A549 (cell line): ENCODE measurements at regions not wholly inside any gene's neighbourhood (a gene's known extent, or its start where the extent isn't known, plus 50 kb on each side); places are given as distances from the start of the nearest gene placed in this dataset.

Source experiments
- ATAC-seq, 2 experiments: fragments of 200-7000 bp in 1 of 2; fragments of >200 bp in 1 of 2; cut with Nextera tagmentation in 1 of 2; cut with Tn5 transposase in 1 of 2; 3 replicates each; pipeline versions ENCODE4 v1.8.0 to v1.9.1; 2018 to 2020; ENCODE audit warnings: mild to moderate bottlenecking in 1 of 2, moderate library complexity in 1 of 2
- CTCF ChIA-PET: fragments of 300-600 bp; sonication (Branson Sonifier 250); formaldehyde crosslinking; extraction: SDS; loops from one replicate; lab custom pipeline; 2021; ENCODE audit warnings: antibody characterized with exemption, inconsistent platforms; lab: Yijun Ruan, JAX
- POLR2A ChIA-PET: fragments of 350-600 bp; formaldehyde crosslinking; extraction: SDS; loops from one replicate; lab custom pipeline; 2021; ENCODE audit warnings: antibody characterized with exemption, inconsistent platforms; lab: Yijun Ruan, JAX
- DNase-seq, 2 experiments: peaks; one replicate each; pipeline versions ENCODE4 v3.0.0 to v3.0.0-alpha.2; 2011 to 2016; ENCODE audit warnings: low read depth in 1 of 2, low spot score in 1 of 2
- FAIRE-seq: peaks from 2 replicates; lab custom pipeline; 2011; peaks lifted over from hg19 to GRCh38; lab: Jason Lieb, UNC
- H3K27ac ChIP-seq, 2 experiments: fragments of >200 bp; sonication (Bioruptor Twin); formaldehyde crosslinking; 3 replicates each; pipeline ENCODE4 v1.5.1; 2016 to 2017
- H3K4me1 ChIP-seq: fragments of >200 bp; sonication (Bioruptor Twin); formaldehyde crosslinking; 3 replicates; pipeline ENCODE4 v1.6.1; 2016
- H3K4me2 ChIP-seq: fragments of >200 bp; sonication (Bioruptor Twin); formaldehyde crosslinking; 3 replicates; pipeline ENCODE4 v1.6.1; 2016
- H3K4me3 ChIP-seq: fragments of >200 bp; sonication (Bioruptor Twin); formaldehyde crosslinking; 3 replicates; pipeline ENCODE4 v1.5.1; 2016
- H3K9me3 ChIP-seq: fragments of >200 bp; sonication (Bioruptor Twin); formaldehyde crosslinking; 3 replicates; pipeline ENCODE4 v1.6.1; 2016
- CBX2 ChIP-seq: fragments of 200-600 bp; sonication (generic); IDR thresholded peaks from 2 replicates; pipeline ENCODE4 v1.6.1; 2016; ENCODE audit warnings: low read depth, mild to moderate bottlenecking, borderline replicate concordance
- CBX8 ChIP-seq: fragments of 200-600 bp; sonication (generic); IDR thresholded peaks from 2 replicates; pipeline ENCODE4 v1.6.1; 2016
- CHD4 ChIP-seq: fragments of 200-600 bp; sonication (generic); IDR thresholded peaks from 2 replicates; pipeline ENCODE4 v1.6.1; 2016; ENCODE audit warnings: antibody characterized with exemption, mild to moderate bottlenecking, borderline replicate concordance
- E2F6 ChIP-seq: IDR thresholded peaks from 2 replicates; pipeline ENCODE4 v1.6.1; 2012; ENCODE audit warnings: low read depth, borderline replicate concordance
- EHMT2 ChIP-seq: fragments of 200-600 bp; sonication (generic); IDR thresholded peaks from 2 replicates; pipeline ENCODE4 v1.6.1; 2016; ENCODE audit warnings: antibody characterized with exemption, low read depth, mild to moderate bottlenecking, moderate library complexity
- ELK1 ChIP-seq: fragments of 150-350 bp; IDR thresholded peaks from 2 replicates; pipeline ENCODE4 v1.6.1; 2014; ENCODE audit warnings: low read depth, mild to moderate bottlenecking, low read length
- FOSB ChIP-seq: fragments of 250-450 bp; sonication (Bioruptor Pico); IDR thresholded peaks from 2 replicates; pipeline ENCODE4 v1.5.0; 2020; ENCODE audit warnings: mild to moderate bottlenecking, moderate library complexity
- FOSL2 ChIP-seq, 2 experiments: fragments of 450-650 bp in 1 of 2; fragments of >200 bp in 1 of 2; sonication (Bioruptor Twin) in 1 of 2; formaldehyde crosslinking; IDR thresholded peaks; 2 replicates each; pipeline versions ENCODE4 v1.5.0 to v1.6.1; 2016 to 2020; ENCODE audit warnings: mild to moderate bottlenecking in 1 of 2, moderate library complexity in 1 of 2
- HMGXB4 ChIP-seq: fragments of 250-450 bp; sonication (Bioruptor Pico); IDR thresholded peaks from 2 replicates; pipeline ENCODE4 v1.5.0; 2021; ENCODE audit warnings: mild to moderate bottlenecking, moderate library complexity, borderline replicate concordance
- HOXB5 ChIP-seq: fragments of 250-450 bp; sonication (Bioruptor Pico); IDR thresholded peaks from 2 replicates; pipeline ENCODE4 v1.5.0; 2020; ENCODE audit warnings: mild to moderate bottlenecking, moderate library complexity
- JUN ChIP-seq, 2 experiments: fragments of >200 bp; sonication (Bioruptor Twin); formaldehyde crosslinking; IDR thresholded peaks; 2 replicates in 1 of 2; 3 replicates in 1 of 2; pipeline ENCODE4 v1.6.1; 2016 to 2017
- KDM5A ChIP-seq: fragments of 200-600 bp; sonication (generic); IDR thresholded peaks from 2 replicates; pipeline ENCODE4 v1.6.1; 2016; ENCODE audit warnings: antibody characterized with exemption, mild to moderate bottlenecking
- MAFK ChIP-seq: fragments of 450-650 bp; IDR thresholded peaks from 2 replicates; pipeline ENCODE4 v1.6.1; 2014; ENCODE audit not compliant: partially characterized antibody
- MAX ChIP-seq: IDR thresholded peaks from 2 replicates; pipeline ENCODE4 v1.6.1; 2012
- MYC ChIP-seq: IDR thresholded peaks from 2 replicates; pipeline ENCODE4 v1.6.1; 2012; ENCODE audit warnings: mild to moderate bottlenecking, inconsistent platforms, low read length, improper control_type of control experiment, borderline replicate concordance
- NR3C1 ChIP-seq: fragments of >200 bp; sonication (Bioruptor Twin); formaldehyde crosslinking; IDR thresholded peaks from 3 replicates; pipeline ENCODE4 v1.6.1; 2017
- PBX3 ChIP-seq: IDR thresholded peaks from 2 replicates; pipeline ENCODE4 v1.6.1; 2012
- POLR2A ChIP-seq: IDR thresholded peaks from 2 replicates; pipeline ENCODE4 v1.6.1; 2012; ENCODE audit warnings: mild to moderate bottlenecking, low read length
- POLR2AphosphoS2 ChIP-seq: conservative IDR thresholded peaks from 2 replicates; pipeline ENCODE4 v1.6.1; 2012; ENCODE audit warnings: low read length, improper control_type of control experiment, inconsistent platforms
- RAD21 ChIP-seq, 2 experiments: fragments of >200 bp in 1 of 2; sonication (Bioruptor Twin) in 1 of 2; formaldehyde crosslinking in 1 of 2; IDR thresholded peaks in 1 of 2; conservative IDR thresholded peaks in 1 of 2; 2 replicates in 1 of 2; 3 replicates in 1 of 2; pipeline ENCODE4 v1.6.1; 2012 to 2018; ENCODE audit warnings: inconsistent platforms in 1 of 2
- RARB ChIP-seq: fragments of 250-450 bp; sonication (Bioruptor Pico); IDR thresholded peaks from 2 replicates; pipeline ENCODE4 v1.8.0; 2021; ENCODE audit warnings: mild to moderate bottlenecking, moderate library complexity
- RFX5 ChIP-seq: fragments of 450-650 bp; IDR thresholded peaks from 2 replicates; pipeline ENCODE4 v1.7.1; 2014; ENCODE audit warnings: antibody characterized with exemption, mild to moderate bottlenecking, moderate library complexity
- SREBF2 ChIP-seq: fragments of 450-650 bp; IDR thresholded peaks from 2 replicates; pipeline ENCODE4 v1.6.1; 2014; ENCODE audit warnings: mild to moderate bottlenecking, moderate library complexity
- USF2 ChIP-seq: fragments of 450-650 bp; IDR thresholded peaks from 2 replicates; pipeline ENCODE4 v1.6.1; 2014; ENCODE audit warnings: antibody characterized with exemption
- ZC3H11A ChIP-seq: fragments of 450-650 bp; IDR thresholded peaks from 2 replicates; pipeline ENCODE4 v1.6.1; 2014; ENCODE audit warnings: antibody characterized with exemption, mild to moderate bottlenecking
- WGBS: methylation state at CpG from one replicate; pipeline ENCODE4 v1.1.6; 2017; ENCODE audit errors: missing lambda C conversion rate; 5-methylcytosine and 5-hydroxymethylcytosine counted together

- H3K4me2 ChIP-seq = no peak overlapping the region
- ChIA-PET POLR2A (no interaction called here), CTCF (interaction anchor here (4.2 kb wide), 1 partner anchor 11 kb away, joined by 13 read pairs; no protein-coding TSS in a partner anchor)
- DNase-seq = no peak
- no peaks in the 10 kb centered on the region for H3K9me3 ChIP-seq
- H3K27ac ChIP-seq = no peak overlapping the region
- 91% methylated on average over 2 of the region's 2 CpGs for WGBS
- H3K4me3 ChIP-seq = no peak overlapping the region
- no peak for ATAC-seq
- TF ChIP-seq MYC (no peak), MAX (no peak), KDM5A (no peak), HOXB5 (CRISPR knock-in tag) (no peak), FOSL2 (IDR thresholded peaks at IDR 0.05) (no peak), FOSL2 (CRISPR knock-in tag; IDR thresholded peaks at IDR 0.05) (no peak), SREBF2 (no peak), E2F6 (no peak), CBX8 (no peak), RAD21 (conservative IDR thresholded peaks at IDR 0.05 in 1 of 2, IDR thresholded peaks at IDR 0.05 in 1 of 2) (no peak), RARB (no peak), POLR2AphosphoS2 (no peak), CBX2 (no peak), RFX5 (no peak), FOSB (CRISPR knock-in tag) (no peak), MAFK (no peak), USF2 (no peak), JUN (IDR thresholded peaks at IDR 0.05) (no peak), CHD4 (no peak)
- H3K4me1 ChIP-seq = no peaks in the 10 kb centered on the region
- no peak for FAIRE-seq
Observed at GRCh38 chr7:152905949-152906348, 146.4 kb downstream of the ACTR3B start.

GRCh38 chr7:152907042-152907761 lies 147.7 kb downstream of the ACTR3B start:
- TF ChIP-seq HMGXB4 (CRISPR knock-in tag) (no peak), MYC (no peak), RARB (no peak), POLR2A (no peak), EHMT2 (no peak), PBX3 (no peak), NR3C1 (no peak), ELK1 (no peak), ZC3H11A (no peak)
- FAIRE-seq (no peak), ATAC-seq (no peak), DNase-seq (no peak)
- H3K4me3 ChIP-seq = no peak overlapping the region
- ChIA-PET CTCF (interaction anchor here (4.2 kb wide), 1 partner anchor 13 kb away, joined by 13 read pairs; no protein-coding TSS in a partner anchor), POLR2A (no interaction called here)
- 59% methylated on average over 11 of the region's 11 CpGs for WGBS
- no peaks in the 10 kb centered on the region for H3K9me3 ChIP-seq
- H3K4me2 ChIP-seq = no peak overlapping the region
- no peaks in the 10 kb centered on the region for H3K4me1 ChIP-seq
- no peak overlapping the region for H3K27ac ChIP-seq
